ENCODE measurements at regions not wholly inside any gene's neighbourhood (a gene's known extent, or its start where the extent isn't known, plus 50 kb on each side); places are given as distances from the start of the nearest gene placed in this dataset.

DNA sequence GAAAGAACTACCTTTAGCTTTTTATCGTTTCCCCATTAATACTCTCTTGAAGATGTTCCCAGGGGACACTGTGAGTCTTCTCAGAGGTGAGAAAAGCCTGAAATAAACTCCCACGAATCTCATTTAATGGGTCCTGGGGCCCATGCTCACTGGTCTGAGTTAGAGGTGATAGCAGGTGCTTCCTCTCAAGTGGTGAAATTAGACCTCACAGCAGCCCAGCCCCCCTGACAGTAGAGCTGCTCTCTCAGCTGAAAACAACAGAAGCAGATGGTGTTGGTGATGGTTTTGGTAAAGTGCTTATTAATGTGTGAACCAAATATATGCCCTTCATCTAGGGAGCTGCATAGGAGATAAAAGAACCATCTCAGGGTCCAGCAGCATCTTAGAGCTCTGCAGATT, 76.8 kb upstream of the VPREB1 start:
- TF ChIP-seq EP300 (conservative IDR thresholded peaks at IDR 0.05; ENCODE audit: poor library complexity, severe bottlenecking): no peak
- TF ChIP-seq, protein P1, sequence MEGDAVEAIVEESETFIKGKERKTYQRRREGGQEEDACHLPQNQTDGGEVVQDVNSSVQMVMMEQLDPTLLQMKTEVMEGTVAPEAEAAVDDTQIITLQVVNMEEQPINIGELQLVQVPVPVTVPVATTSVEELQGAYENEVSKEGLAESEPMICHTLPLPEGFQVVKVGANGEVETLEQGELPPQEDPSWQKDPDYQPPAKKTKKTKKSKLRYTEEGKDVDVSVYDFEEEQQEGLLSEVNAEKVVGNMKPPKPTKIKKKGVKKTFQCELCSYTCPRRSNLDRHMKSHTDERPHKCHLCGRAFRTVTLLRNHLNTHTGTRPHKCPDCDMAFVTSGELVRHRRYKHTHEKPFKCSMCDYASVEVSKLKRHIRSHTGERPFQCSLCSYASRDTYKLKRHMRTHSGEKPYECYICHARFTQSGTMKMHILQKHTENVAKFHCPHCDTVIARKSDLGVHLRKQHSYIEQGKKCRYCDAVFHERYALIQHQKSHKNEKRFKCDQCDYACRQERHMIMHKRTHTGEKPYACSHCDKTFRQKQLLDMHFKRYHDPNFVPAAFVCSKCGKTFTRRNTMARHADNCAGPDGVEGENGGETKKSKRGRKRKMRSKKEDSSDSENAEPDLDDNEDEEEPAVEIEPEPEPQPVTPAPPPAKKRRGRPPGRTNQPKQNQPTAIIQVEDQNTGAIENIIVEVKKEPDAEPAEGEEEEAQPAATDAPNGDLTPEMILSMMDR (IDR thresholded peaks at IDR 0.05; ENCODE audit: poor library complexity, severe bottlenecking): no peak
- no peak for TF ChIP-seq POLR2AphosphoS5 (IDR thresholded peaks at IDR 0.05)
- TF ChIP-seq RAD21 (conservative IDR thresholded peaks at IDR 0.05): no peak
- no peak for TF ChIP-seq EZH2 (IDR thresholded peaks at IDR 0.05; ENCODE audit: borderline replicate concordance, insufficient read depth, low read length, poor library complexity, severe bottlenecking)
